NB4 (cell line): ENCODE measurements at regions not wholly inside any gene's neighbourhood (a gene's known extent, or its start where the extent isn't known, plus 50 kb on each side); places are given as distances from the start of the nearest gene placed in this dataset.

Experiments used
- MYC ChIP-seq: IDR thresholded peaks from 2 replicates; pipeline ENCODE4 v1.6.1; 2011; ENCODE audit warnings: low read depth, low read length
- POLR2A ChIP-seq: IDR thresholded peaks from 2 replicates; pipeline ENCODE4 v1.6.1; 2011; ENCODE audit warnings: mild to moderate bottlenecking; ENCODE audit not compliant: insufficient read length; ENCODE audit errors: extremely low read depth
- TF ChIP-seq, protein P1 (sequence below): IDR thresholded peaks from one replicate; pipeline ENCODE4 v1.5.1; 2012; ENCODE audit warnings: low read depth, low read length

DNA sequence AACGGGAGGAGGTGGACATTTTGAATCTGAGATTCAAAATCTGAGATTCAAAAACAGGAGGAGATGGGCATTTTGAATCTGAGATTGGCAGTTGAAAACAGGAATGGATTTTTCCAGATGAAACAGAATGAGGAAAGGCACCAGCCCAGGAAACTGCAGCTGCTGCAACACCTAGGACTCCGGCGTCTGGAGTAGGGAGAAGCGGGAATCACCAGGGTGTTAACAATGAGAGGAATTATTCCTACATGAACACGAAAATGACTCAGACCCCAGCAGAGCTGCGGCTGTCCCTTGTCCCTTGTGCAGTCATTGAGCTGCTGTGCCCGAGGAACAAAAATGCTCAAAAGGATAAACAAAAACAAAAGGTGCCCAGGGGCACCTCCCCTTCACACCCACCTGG, 59.9 kb upstream of the KAT6B start:
- TF ChIP-seq, protein P1, sequence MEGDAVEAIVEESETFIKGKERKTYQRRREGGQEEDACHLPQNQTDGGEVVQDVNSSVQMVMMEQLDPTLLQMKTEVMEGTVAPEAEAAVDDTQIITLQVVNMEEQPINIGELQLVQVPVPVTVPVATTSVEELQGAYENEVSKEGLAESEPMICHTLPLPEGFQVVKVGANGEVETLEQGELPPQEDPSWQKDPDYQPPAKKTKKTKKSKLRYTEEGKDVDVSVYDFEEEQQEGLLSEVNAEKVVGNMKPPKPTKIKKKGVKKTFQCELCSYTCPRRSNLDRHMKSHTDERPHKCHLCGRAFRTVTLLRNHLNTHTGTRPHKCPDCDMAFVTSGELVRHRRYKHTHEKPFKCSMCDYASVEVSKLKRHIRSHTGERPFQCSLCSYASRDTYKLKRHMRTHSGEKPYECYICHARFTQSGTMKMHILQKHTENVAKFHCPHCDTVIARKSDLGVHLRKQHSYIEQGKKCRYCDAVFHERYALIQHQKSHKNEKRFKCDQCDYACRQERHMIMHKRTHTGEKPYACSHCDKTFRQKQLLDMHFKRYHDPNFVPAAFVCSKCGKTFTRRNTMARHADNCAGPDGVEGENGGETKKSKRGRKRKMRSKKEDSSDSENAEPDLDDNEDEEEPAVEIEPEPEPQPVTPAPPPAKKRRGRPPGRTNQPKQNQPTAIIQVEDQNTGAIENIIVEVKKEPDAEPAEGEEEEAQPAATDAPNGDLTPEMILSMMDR: no peak
- TF ChIP-seq POLR2A (no peak), MYC (no peak)
